WERI-Rb-1 (cell line): ENCODE measurements at regions not wholly inside any gene's neighbourhood (a gene's known extent, or its start where the extent isn't known, plus 50 kb on each side); places are given as distances from the start of the nearest gene placed in this dataset.

ENCODE experiments used
- DNase-seq: peaks from one replicate; pipeline ENCODE4 v3.0.0-alpha.2; 2020
- H3K27ac ChIP-seq: fragments of 250-450 bp; sonication (Bioruptor Pico); 2 replicates; pipeline ENCODE4 v1.5.1; 2020; ENCODE audit warnings: mild to moderate bottlenecking, moderate library complexity
- H3K27me3 ChIP-seq: fragments of 250-450 bp; sonication (Bioruptor Pico); 2 replicates; pipeline ENCODE4 v1.5.1; 2021; ENCODE audit warnings: mild to moderate bottlenecking, low read depth, moderate library complexity; ENCODE audit not compliant: insufficient read depth, severe bottlenecking
- H3K36me3 ChIP-seq: fragments of 250-450 bp; sonication (Bioruptor Pico); 2 replicates; pipeline ENCODE4 v1.5.1; 2020; ENCODE audit warnings: mild to moderate bottlenecking, moderate library complexity
- H3K4me3 ChIP-seq: 2 replicates; pipeline ENCODE4 v1.5.1; 2011; ENCODE audit warnings: low read depth, mild to moderate bottlenecking, control low read depth, low read length
- H3K9me3 ChIP-seq: fragments of 250-450 bp; sonication (Bioruptor Pico); 2 replicates; pipeline ENCODE4 v1.5.1; 2021; ENCODE audit warnings: mild to moderate bottlenecking, moderate library complexity; ENCODE audit not compliant: severe bottlenecking
- TF ChIP-seq, protein P1 (sequence below): IDR thresholded peaks from 2 replicates; pipeline ENCODE4 v1.5.1; 2011; ENCODE audit warnings: low read depth, mild to moderate bottlenecking, control low read depth, inconsistent platforms, low read length

DNA sequence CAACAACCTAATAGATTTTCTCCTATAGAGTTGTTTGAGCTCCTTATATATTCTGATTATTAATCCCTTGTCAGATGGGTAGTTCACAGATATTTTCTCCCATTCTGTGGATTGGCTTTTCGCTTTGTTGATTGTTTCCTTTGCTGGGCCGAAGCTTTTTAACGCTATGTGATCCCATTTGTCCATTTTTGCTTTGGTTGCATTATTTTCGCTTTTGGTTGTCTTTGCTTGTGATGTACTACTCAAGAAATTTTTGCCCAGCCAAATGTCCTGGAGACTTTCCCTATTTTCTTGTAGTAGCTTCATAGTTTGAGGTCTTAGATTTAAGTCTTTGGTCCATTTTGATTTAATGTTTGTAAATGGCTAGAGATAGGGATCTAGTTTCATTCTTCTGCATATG lies 258.4 kb upstream of the FAR2 start:
- no peak for DNase-seq
- H3K4me3 ChIP-seq = no peak overlapping the region
- TF ChIP-seq, protein P1, sequence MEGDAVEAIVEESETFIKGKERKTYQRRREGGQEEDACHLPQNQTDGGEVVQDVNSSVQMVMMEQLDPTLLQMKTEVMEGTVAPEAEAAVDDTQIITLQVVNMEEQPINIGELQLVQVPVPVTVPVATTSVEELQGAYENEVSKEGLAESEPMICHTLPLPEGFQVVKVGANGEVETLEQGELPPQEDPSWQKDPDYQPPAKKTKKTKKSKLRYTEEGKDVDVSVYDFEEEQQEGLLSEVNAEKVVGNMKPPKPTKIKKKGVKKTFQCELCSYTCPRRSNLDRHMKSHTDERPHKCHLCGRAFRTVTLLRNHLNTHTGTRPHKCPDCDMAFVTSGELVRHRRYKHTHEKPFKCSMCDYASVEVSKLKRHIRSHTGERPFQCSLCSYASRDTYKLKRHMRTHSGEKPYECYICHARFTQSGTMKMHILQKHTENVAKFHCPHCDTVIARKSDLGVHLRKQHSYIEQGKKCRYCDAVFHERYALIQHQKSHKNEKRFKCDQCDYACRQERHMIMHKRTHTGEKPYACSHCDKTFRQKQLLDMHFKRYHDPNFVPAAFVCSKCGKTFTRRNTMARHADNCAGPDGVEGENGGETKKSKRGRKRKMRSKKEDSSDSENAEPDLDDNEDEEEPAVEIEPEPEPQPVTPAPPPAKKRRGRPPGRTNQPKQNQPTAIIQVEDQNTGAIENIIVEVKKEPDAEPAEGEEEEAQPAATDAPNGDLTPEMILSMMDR = no peak
- no peaks in the 10 kb centered on the region for H3K9me3 ChIP-seq
- no peaks in the 10 kb centered on the region for H3K27me3 ChIP-seq
- no peak overlapping the region for H3K27ac ChIP-seq
- H3K36me3 ChIP-seq = no peaks in the 10 kb centered on the region

DNA sequence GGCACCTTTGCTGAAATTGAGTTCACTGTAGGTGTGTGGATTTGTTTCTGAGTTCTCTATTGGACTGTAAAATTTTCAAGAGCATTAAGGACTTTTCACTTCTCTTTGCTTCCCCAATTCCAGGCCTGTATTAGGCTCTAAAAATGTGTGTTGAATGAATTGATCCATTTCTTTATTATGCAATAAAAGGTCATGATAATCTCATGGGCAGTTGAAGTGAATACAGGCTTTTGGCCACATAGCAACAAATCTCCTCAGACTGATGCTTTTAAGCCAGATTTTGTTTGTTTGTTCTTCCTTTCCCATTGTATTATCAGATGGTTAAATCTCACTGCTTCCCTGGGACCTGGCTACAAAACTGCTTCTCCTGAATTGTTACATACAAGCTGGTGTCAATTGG lies 258.0 kb upstream of the FAR2 start:
- Histone ChIP-seq H3K36me3 (no peaks in the 10 kb centered on the region), H3K27ac (no peak overlapping the region), H3K4me3 (no peak overlapping the region), H3K27me3 (no peaks in the 10 kb centered on the region), H3K9me3 (no peaks in the 10 kb centered on the region)
- TF ChIP-seq, protein P1 = no peak
- no peak for DNase-seq

DNA sequence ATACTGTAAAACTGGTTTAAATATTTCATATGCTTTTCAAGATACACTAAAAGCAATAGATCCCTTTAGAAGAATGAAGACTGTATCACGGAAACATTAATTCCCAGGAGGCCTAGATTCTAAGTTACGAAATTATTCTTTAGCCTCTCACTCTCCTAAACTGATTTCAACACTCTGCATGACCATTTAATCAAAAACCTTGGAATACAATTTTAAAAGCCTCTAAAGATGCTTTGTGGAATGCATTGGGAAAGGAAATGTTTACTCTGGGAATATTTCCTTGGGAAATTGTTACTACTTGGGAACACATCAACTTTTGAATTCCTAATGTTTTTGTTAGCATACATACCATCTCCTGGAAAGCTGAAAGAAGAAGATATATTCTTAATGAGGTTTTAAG lies 255.7 kb upstream of the FAR2 start:
- no peaks in the 10 kb centered on the region for H3K9me3 ChIP-seq
- TF ChIP-seq, protein P1 = no peak
- DNase-seq = no peak

DNA sequence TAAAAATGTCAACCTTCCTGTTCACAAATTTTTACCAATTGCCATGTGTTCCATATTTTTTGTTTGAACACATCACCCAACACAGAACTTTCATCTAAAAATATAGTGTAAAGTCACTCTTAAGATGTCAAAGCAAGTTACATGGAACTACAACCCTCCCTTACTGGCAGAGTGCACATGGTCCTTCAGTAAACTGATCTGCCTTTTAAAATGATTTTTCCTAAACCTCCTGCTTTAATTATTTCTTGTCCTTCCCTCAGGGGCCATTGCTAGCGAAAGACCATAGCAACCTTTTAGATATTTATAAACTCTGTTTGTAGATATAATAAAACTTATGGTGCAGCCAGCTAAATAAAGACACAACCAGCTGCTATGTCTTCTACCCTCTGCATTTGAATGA lies 255.2 kb upstream of the FAR2 start:
- Histone ChIP-seq H3K9me3 (no peaks in the 10 kb centered on the region), H3K27ac (no peak overlapping the region), H3K27me3 (no peaks in the 10 kb centered on the region), H3K36me3 (no peaks in the 10 kb centered on the region), H3K4me3 (no peak overlapping the region)
- no peak for DNase-seq
- TF ChIP-seq, protein P1 = no peak

More for the DNA sequence above, 255.7 kb upstream of the FAR2 start:
- H3K27me3 ChIP-seq = no peaks in the 10 kb centered on the region
- H3K27ac ChIP-seq = no peak overlapping the region
- no peaks in the 10 kb centered on the region for H3K36me3 ChIP-seq
- H3K4me3 ChIP-seq = no peak overlapping the region

DNA sequence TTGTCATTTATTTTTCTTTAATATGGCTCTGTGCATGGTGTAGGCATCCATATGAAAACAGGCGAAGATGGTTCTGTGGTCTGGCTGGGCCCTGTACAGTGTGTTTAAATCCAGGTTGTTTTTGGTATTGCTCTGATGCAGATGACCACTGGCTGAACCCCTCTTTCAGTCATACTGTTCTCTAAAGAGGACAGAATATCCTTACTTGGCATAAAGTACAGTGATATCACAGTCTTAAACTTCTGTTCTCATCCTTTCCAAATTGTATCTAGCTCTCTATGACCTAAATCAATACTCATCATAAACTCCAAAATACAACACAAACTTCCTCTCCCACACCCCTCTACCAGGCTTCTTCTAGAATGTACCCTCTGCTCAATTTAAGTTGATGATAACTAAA lies 252.7 kb upstream of the FAR2 start:
- TF ChIP-seq, protein P1 = no peak
- no peaks in the 10 kb centered on the region for H3K36me3 ChIP-seq
- DNase-seq = no peak
- H3K9me3 ChIP-seq = peaks cover 3% of the 10 kb centered on the region
- H3K4me3 ChIP-seq = no peak overlapping the region
- H3K27me3 ChIP-seq = no peaks in the 10 kb centered on the region
- no peak overlapping the region for H3K27ac ChIP-seq

DNA sequence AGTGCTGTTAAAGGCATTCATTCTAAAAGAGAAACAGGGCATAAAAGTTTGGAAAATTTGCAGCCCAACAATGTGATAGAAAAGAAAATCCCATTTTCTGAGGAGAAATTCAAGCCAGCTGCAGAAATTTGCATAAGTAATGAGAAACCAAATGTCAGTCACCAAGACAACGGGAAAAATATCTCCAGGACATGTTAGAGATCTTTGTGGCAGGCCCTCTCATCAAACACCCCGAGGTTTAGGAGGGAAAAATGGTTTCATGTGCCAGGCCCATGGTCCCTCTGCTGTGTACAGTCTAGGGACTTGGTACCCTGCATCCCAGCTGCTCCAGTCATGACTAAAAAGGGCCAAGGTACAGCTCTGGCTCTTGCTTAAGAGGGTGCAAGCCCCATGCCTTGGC lies 251.0 kb upstream of the FAR2 start:
- H3K27me3 ChIP-seq = no peaks in the 10 kb centered on the region
- H3K36me3 ChIP-seq = no peaks in the 10 kb centered on the region
- peaks cover 3% of the 10 kb centered on the region for H3K9me3 ChIP-seq
- H3K4me3 ChIP-seq = no peak overlapping the region
- no peak overlapping the region for H3K27ac ChIP-seq
- TF ChIP-seq, protein P1 = no peak
- DNase-seq = no peak
